GM12891 (cell line): ENCODE measurements at regions not wholly inside any gene's neighbourhood (a gene's known extent, or its start where the extent isn't known, plus 50 kb on each side); places are given as distances from the start of the nearest gene placed in this dataset.

ENCODE experiments used
- POLR2A ChIP-seq: IDR thresholded peaks from 2 replicates; pipeline ENCODE4 v1.6.1; 2011; ENCODE audit warnings: low read depth, low read length, control low read depth
- POLR2AphosphoS5 ChIP-seq: IDR thresholded peaks from 2 replicates; pipeline ENCODE4 v1.6.1; 2011; ENCODE audit warnings: low read depth, low read length, control low read depth
- SPI1 ChIP-seq: IDR thresholded peaks from 2 replicates; pipeline ENCODE4 v1.6.1; 2011; ENCODE audit warnings: low read depth, low read length, control low read depth

DNA sequence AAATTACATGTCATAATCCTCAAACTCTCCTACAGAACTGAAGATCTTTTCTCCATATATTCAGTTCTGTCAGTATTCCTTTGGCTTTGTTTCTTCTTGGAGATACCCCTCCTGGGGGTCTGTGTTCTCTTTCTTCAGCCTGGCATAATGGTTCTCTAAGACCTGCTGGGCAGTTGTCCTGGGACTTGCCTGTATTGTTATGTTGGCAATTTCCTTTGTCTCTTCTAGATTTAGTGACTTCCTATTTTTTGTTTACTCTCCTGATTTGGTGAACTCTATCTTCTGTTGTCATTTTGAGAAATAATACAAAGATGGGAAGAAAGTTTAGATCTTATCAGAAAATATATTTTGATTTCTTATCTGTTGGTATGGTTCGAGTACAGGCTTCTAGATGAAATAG lies 127.8 kb downstream of the GOSR1 start:
- no peak for TF ChIP-seq SPI1
- no peak for TF ChIP-seq POLR2A
- no peak for TF ChIP-seq POLR2AphosphoS5
